GM19025 (cell line): ENCODE measurements at regions not wholly inside any gene's neighbourhood (a gene's known extent, or its start where the extent isn't known, plus 50 kb on each side); places are given as distances from the start of the nearest gene placed in this dataset.
A peak's percentile ranks its signal among the peaks of the same experiment; 100 is the strongest.
"Not testable (repeated sequence)": the region's sequence is repeated elsewhere in the genome, so short reads cannot be mapped to it uniquely, and the experiment has no call there.

ENCODE experiments used
- ATAC-seq: cut with Tn5 transposase; IDR thresholded peaks from one replicate; pipeline ENCODE4 v1.9.1; 2021; ENCODE audit warnings: mild to moderate bottlenecking, low read depth, moderate library complexity; ENCODE audit not compliant: unreplicated experiment

DNA sequence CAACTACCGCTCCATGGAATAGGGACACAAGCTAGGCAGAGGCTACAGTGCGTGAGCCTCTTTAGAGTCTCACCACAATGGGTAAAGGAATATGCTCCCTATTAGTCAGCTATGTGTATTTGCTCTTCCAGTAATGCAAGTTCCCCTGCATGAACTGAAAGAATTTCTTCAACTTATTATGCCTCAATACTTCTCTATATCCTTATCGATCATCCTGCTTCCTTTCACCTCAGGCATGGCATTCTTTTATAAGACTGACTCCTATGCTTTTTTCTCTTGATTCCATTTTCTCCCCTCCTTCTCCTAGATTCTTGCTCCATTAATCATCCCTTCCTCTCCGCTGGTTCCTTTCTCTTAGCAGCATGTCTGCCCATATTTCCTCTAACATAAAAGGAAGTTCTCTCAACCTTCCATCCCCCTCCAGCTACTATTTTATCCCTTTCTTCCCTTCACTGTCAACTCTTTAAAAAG lies 94.5 kb upstream of the CPM start:
- ATAC-seq, result no peak

DNA sequence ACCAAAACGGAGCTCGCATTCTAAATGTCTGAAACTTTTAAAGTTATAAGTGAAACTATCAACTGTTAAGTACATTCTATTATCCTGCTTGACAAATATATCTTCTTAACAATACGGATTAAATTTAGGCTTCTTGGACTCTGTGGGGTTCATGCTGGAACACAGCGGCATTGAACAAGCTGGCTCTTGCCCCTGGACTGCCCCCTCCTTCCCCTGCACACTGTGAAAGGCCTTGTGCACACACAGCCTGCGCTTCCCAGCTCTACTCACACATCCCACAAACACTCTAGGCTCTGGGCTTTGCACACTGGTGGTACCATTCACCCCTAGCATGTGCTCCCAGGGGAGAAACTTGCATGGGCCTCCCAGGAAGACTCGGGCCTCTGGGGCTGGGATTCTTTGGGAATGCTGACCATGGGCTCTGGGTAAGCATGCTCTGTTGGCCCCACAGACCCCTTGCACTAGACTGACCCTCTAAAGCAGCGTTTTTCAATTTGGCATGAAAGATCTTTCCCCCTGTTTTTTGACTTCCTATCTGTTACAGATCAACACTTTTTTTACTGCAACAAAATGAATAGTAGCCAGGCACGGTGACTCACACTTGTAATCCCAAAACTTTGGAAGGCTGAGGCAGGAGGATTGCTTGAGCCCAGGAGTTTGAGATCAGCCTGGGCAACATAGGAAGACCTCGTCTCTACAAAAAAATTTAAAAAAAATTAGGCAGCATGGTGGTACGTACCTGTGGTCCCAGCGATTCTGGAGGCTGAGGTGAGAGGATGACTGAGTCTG lies 96.2 kb upstream of the CPM start:
- ATAC-seq, result no peak

GRCh38 chr12:69030321-69030720 lies 97.3 kb upstream of the CPM start:
- no peak for ATAC-seq

DNA sequence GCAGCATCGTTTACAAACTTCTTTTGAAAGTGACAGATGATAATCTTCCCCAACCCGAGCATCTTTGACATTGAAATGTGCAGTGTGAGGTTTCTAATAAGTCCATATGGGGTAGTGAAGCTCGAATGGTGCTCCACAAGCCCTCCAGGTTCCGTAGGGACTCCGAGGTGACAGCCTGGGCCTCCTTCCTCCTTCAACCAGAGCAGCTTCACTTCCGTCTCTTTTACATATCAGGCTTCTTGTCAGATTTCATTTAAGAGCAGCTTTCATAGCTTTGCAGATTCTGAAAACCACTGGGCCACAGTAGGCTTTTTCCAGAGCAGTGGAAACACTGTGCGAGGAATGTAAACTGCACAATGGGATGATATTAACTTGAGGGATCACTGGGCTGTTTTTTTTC lies 103.6 kb upstream of the CPM start:
- ATAC-seq, result no peak

- ATAC-seq, result no peak
Observed at GRCh38 chr12:69036999-69037398, 104.0 kb upstream of the CPM start.

GRCh38 chr12:69039911-69040310 lies 106.9 kb upstream of the CPM start:
- no peak for ATAC-seq

DNA sequence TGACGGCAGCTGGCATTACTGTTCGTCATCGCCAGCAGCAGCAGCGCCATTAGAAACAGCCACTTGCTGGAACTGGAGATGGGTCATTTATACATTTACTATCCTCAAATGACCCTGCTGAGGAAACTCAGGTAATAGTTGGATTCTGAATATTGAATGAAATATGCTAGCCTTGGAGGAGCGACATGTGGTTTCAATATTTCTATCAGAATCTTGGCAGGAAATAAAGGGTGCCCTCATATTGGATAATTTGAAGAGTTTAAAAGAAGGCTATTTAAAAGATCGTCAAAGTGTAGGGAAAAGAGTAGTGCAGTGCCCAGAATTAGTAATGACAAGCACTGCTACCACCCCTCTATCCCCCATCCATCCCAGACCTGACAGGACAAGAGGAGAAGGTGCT lies 109.6 kb upstream of the CPM start:
- ATAC-seq, result no peak

GRCh38 chr12:69042970-69043369 lies 110.0 kb upstream of the CPM start:
- no peak for ATAC-seq

- no peak for ATAC-seq
Observed at GRCh38 chr12:69044887-69045286, 111.9 kb upstream of the CPM start.

- ATAC-seq, result no peak
Observed at GRCh38 chr12:69045430-69045829, 112.5 kb upstream of the CPM start.

DNA sequence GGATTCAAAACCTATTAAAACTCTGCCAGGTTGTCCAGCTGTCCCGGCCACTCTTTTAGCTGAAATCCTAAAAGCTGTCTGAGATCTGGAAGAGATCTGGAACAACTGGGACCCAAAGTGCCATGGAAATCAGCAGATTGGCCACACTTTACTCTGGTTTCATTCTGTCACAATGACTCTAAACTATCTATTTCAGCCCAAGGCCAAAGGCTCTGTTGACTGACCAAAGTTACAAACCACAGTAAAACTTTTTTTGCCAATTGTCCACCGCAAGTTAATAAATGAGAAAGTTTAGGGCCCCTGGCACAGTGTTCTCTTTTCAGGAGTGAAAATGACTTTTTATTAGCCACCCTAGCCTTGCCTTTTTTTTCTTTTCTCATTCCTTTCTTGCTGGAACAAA lies 113.4 kb upstream of the CPM start:
- ATAC-seq, result no peak

GRCh38 chr12:69046920-69047319 lies 113.9 kb upstream of the CPM start:
- no peak for ATAC-seq

GRCh38 chr12:69047990-69048389 lies 115.0 kb upstream of the CPM start:
- ATAC-seq, result no peak

- ATAC-seq, result not testable (repeated sequence)
Observed at GRCh38 chr12:69049855-69050254, 116.9 kb upstream of the CPM start.

DNA sequence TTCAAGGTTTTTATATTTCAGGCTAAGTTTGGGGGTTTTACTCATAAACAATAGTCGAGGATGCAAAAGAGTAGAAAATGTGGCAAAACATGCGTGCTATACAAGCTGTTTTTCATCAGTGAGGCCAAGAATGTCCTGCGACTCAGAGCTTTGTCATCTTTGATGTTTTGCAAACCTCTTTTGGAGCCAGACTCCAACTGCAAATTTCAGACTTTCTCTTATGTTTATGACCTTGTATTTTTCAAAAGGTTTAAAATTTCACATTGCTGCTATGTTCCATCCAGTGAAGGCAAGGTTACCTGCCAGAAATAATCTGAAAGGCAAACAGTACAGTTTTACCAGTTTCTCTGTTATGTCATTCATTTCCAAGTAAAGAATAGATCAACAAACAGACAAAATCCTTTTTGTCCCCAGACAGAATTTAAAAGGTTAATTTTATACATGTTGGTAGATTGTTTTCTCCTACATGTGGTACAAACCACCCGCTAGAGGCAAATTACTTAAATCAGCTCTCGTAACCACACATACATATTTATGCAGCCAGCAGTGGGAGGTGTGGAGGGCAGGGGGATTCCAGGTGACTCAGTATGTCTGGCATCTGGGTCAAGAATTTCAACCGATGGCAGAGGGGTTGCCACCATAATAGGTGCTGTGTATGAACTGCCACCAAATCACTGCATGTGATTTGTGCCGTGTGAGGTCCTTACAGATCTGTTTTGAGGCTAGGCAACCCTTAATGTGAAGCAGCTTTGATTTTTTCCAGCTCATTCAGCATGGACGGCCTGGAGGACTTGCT lies 119.8 kb upstream of the CPM start:
- peak; percentile 64 for ATAC-seq

DNA sequence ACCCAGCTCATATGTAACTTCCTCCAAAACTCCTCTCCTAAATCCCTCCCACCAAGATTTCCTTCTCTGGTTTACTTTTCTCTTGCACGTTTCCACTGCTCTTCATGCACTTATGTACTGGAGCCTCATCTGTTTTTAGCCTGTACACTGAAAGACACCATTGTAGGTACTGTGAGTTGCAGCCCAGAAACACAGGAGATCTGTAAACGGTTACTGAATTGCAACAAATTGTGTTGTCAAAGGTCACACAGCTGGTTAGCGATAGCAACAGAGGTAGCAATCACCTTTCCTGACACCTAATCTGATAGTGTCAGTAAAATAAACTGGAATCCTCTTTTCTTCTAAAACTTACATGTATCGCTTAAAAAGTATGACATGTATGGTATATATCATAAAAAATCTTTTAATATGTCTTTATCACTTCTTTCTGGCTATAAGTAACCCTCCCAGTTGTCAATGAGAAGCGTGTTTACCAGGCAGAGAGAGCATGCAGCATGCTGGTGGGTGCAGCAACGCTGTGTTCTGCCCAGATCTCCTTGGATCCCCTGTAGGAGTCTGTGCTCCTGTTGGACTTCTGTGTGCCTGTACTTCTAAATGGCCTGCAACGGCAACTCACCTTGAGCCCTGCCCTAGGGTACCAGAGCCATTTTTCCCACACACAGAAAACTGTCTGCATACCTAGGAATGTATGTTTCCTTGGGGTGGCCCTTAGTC lies 121.5 kb upstream of the CPM start:
- ATAC-seq, result no peak

GRCh38 chr12:69055280-69055679 lies 122.3 kb upstream of the CPM start:
- ATAC-seq, result no peak

GRCh38 chr12:69055706-69056105 lies 122.7 kb upstream of the CPM start:
- ATAC-seq, result no peak

- ATAC-seq, result no peak
Observed at GRCh38 chr12:69056743-69057515, 124.0 kb upstream of the CPM start.

DNA sequence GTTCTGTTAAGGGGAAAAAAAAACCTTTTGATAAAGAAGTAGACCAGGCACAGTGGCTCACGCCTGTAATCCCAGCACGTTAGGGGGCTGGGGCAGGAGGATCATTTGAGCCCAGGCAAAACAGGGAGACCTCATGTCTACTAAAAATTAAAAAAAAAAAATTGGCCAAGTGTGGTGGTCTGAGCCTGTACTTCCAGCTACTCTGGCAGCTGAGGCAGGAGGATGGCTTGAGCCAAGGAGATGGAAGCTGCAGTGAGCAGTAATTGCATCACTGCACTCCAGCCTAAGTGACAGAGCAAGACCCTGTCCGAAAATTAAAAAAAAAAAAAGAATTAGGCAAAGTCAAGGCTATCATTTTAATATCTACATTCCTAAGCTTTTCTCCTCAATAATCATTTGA lies 124.8 kb upstream of the CPM start:
- ATAC-seq, result no peak
